ENCODE measurements at regions not wholly inside any gene's neighbourhood (a gene's known extent, or its start where the extent isn't known, plus 50 kb on each side); places are given as distances from the start of the nearest gene placed in this dataset.

- TF ChIP-seq CTCF (IDR thresholded peaks at IDR 0.05) (no peak), USF2 (IDR thresholded peaks at IDR 0.05; ENCODE audit: borderline replicate concordance, low read depth, low read length) (no peak), FOSL2 (IDR thresholded peaks at IDR 0.05; ENCODE audit: borderline replicate concordance, low read depth) (no peak), EZH2phosphoT487 (IDR thresholded peaks at IDR 0.05; ENCODE audit: borderline replicate concordance, low read depth) (no peak), EP300 (IDR thresholded peaks at IDR 0.05; ENCODE audit: borderline replicate concordance in 1 of 2, low read depth in 1 of 2, low read length in 1 of 2) (no peak), SIN3A (IDR thresholded peaks at IDR 0.05; ENCODE audit: borderline replicate concordance, low read depth, low read length) (no peak), FOXM1 (IDR thresholded peaks at IDR 0.05; ENCODE audit: low read depth) (no peak), POLR2AphosphoS5 (IDR thresholded peaks at IDR 0.05; ENCODE audit: low read depth, low read length) (no peak), SMC3 (IDR thresholded peaks at IDR 0.05; ENCODE audit: low read depth, low read length) (no peak), MXI1 (IDR thresholded peaks at IDR 0.05; ENCODE audit: low read depth, low read length) (no peak), MAX (IDR thresholded peaks at IDR 0.05; ENCODE audit: low read depth) (no peak)
These were observed 1396.2 kb downstream of the CDH8 start for GRCh38 chr16:60640038-60640437.

Measured in SK-N-SH (cell line).